HPDE6-E6E7 (cell line): ENCODE measurements at regions not wholly inside any gene's neighbourhood (a gene's known extent, or its start where the extent isn't known, plus 50 kb on each side); places are given as distances from the start of the nearest gene placed in this dataset.

Experiments used
- DNase-seq: peaks from one replicate; pipeline ENCODE4 v3.0.0; 2011; ENCODE audit warnings: missing footprints; ENCODE audit errors: extremely low spot score

GRCh38 chr18:22330508-22330907 is 87.2 kb downstream of the CTAGE1 start:
- no peak for DNase-seq

- DNase-seq = no peak
These were observed 92.3 kb downstream of the CTAGE1 start for GRCh38 chr18:22325396-22325795.

DNA sequence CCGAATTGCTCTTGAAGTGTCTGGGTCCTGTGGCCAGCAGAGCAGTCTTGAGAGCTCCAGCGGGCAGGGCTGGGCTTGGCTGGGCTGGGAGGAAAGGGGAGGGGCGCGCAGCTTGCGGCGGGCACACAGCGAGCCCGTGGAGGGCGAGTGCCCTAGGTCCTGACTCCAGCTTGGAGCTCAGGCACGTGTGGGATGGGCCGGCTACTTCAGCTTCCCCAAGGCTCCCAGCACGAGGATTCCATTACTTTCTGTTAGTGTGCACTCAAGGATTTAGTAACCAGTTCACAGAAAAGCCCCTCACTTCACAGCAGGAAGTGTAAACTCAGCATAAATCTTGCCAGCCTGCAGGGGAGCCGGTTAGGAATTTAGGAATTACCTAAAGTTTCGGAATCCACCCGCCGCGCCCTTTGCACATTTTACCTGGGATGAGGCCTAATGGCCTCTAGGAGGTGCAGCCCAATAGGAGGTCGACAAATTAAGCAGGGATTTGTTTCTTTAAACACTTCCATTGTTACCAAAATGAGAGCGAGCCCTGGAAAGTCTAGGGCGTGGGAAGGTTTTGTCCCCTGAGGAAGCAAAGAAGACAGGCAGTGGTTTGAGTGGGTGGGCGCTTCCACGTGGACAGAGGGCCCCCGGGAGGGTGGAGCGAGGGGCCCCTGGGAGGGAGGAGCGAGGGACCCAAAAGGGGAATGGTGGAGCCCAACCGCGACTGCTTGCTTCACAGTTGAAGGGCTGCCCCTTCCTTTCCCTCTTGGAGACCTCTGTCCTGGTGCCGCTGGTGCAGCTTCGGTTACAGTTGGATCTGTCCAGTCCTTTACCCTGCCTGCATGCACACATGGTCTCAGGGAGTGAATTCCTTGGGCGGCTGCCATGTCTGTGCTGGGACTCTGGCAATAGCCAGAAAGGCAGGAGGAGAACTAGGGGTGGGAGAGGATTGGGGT is 93.3 kb downstream of the CTAGE1 start:
- DNase-seq = no peak

- no peak for DNase-seq
These were observed 95.4 kb downstream of the CTAGE1 start for GRCh38 chr18:22322243-22322691.

GRCh38 chr18:22320771-22321170 is 96.9 kb downstream of the CTAGE1 start:
- DNase-seq = no peak

DNA sequence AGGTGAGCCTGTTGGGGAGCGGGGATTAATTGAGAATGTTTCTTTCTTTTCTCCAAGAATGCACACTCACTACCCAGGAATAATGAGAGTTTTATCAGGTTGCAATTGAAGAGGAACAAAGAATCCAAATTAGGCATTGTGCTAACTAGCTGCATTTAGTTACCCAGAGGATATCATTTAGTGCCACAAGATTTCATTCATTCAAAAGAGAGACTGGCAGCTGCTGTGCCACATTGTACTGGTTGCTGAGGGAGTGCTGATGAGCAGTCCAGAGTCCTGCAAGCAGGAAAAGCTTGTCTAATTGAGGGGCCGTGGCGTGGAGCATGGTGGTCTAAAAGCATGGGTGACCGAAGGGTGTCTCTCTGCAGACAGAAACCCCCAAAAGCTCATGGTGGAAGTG is 97.6 kb downstream of the CTAGE1 start:
- no peak for DNase-seq

DNA sequence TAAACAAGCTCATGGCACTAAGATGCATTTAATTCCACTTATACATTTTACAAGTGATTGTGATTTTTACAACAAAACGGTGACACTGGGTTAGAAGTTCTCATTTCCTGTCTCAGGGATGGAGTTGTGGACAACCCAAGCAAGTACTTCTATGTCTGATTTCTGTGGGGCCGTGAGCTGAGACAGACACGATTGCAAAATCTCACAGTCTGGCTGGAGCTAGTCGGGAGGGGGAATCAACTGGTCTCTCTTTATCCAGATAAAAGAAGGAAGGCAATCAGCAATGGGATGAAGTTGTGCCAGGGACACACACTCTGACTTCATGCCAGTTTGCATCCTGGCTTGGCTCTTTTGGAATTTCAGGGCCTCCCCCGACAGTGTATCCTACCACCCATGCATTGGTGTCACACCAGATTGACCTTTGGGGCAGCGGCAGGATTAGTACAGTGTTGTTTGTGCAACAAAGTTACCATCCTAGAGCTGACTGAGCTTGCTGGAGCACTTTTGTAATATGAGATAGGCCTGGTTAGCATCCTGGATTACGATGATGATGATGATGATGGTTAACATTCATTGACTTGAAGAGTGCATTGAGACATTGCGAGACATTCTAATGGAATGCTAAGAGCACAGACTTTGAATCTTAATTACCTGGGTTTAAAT is 98.8 kb downstream of the CTAGE1 start:
- no peak for DNase-seq

DNA sequence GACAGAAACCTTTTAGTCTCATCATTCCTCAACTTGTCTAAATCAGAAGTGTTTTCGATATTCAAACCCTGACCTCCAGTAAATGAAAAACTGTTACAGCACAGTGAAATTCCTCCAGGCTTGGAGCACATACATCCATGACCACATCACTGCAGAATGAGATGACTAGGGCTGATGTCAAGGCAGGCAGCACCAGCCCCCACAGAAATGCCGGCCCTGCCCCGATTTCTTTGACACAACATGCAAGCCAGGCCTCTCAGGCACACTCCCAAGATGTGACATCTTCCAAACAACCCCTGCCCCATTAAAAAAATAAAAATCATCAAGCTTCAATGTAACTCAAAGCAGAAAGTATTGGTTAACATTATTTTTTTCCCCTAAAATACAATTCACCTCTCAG is 103.3 kb downstream of the CTAGE1 start:
- DNase-seq = peak; percentile 11

GRCh38 chr18:22314001-22314400 is 103.7 kb downstream of the CTAGE1 start:
- no peak for DNase-seq

GRCh38 chr18:22311301-22311700 is 106.4 kb downstream of the CTAGE1 start:
- no peak for DNase-seq

DNA sequence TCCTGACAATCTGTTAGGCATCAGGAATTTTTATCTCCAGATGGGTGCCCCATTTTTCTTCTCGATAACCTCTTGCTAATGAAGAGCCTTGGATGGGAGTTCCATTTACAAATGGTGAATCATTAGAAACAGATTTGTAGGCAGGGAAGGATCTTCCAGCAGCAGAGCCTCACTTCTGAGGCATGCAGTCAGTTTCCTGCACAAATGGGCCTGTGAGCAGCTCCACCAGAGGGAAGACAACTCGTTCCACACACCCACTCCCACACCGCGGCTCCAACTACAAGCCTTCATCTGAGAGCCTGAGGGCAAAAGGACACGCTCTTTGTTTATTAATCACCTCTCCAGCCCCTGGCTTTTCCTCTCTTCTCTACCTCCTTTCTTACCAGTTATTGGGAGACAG is 108.5 kb downstream of the CTAGE1 start:
- DNase-seq = no peak

- DNase-seq = no peak
These were observed 110.2 kb downstream of the CTAGE1 start for GRCh38 chr18:22307528-22307927.

GRCh38 chr18:22303927-22304326 is 113.8 kb downstream of the CTAGE1 start:
- DNase-seq = no peak

DNA sequence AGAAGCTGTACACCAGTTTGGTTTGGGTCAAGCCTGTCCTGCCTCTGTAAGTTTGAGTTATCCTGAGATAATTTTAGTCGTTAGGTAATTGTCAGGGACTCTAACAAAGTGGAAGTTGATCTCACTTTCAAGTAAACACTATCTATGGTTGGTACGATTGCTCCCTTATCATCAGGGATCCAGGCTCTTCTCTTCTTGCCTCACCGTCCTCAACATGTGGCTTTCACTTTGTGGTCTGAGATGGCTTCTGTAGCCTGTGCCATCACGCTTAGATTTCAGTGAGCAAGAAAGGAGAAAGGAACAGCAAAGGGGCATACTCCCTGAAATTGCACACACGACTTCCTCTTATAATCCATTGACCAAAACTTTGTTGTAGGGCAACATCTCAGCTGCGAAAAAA is 115.6 kb downstream of the CTAGE1 start:
- DNase-seq = no peak

GRCh38 chr18:22300665-22301636 is 116.8 kb downstream of the CTAGE1 start:
- DNase-seq = no peak

- no peak for DNase-seq
These were observed 120.7 kb downstream of the CTAGE1 start for GRCh38 chr18:22297008-22297407.

DNA sequence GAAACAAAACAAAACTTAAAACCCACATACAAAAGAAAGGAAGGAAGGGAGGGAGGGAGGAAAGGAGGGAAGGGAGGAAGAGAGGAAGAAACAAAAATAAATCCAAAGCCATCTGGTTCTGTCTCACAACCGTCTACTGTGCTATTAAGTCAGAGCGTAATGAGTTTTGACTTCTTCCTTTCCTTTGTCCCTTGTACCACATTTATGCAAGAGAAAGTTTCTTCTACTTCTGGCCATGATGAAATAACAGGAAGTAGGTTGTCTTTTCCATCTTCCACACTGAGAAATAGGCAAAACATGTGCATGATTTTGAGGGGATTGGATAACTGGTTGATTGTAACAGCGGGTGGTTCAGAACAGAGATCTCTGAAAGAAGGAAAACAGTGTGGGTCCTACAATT is 121.4 kb downstream of the CTAGE1 start:
- DNase-seq = no peak

DNA sequence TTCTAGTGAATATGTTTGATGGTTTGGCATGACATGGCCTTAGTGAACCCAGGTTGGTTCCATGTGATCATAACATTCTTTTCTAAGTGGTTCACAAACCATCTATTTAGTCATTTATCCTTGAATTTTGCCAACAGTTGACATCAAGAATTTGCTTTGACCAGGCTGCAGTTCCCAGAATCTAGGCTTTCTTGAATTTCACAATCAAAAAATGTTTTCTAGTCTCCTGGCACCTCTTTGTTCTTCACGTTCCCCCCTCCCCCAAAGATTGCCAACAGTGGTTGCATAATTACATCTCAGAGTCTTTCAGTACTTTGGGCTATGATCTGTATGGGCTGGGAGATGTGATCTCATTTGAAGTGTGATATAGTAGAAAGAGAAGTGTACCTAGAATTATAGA is 124.0 kb downstream of the GATA6 start:
- DNase-seq = no peak

- no peak for DNase-seq
These were observed 120.6 kb downstream of the GATA6 start for GRCh38 chr18:22290004-22290403.

- DNase-seq = peak; percentile 49
These were observed 117.2 kb downstream of the GATA6 start for GRCh38 chr18:22286585-22286984.

GRCh38 chr18:22285361-22286140 is 116.2 kb downstream of the GATA6 start:
- DNase-seq = peak; percentile 17
